Ramos (cell line): ENCODE measurements at regions not wholly inside any gene's neighbourhood (a gene's known extent, or its start where the extent isn't known, plus 50 kb on each side); places are given as distances from the start of the nearest gene placed in this dataset.

Experiments
- in situ Hi-C: fragments of 300-500 bp; cut with MboI; formaldehyde crosslinking; loops from one replicate; pipeline ENCODE4 v1.14.3; 2022; ENCODE audit warnings: low sequenced_read_pairs; ENCODE audit not compliant: unreplicated experiment

GRCh38 chr10:78513986-78514385, 480.3 kb downstream of the RPS24 start:
- in situ Hi-C loops: no loop called here

- in situ Hi-C loops: no loop called here
Measured at GRCh38 chr10:78514459-78514858, 480.8 kb downstream of the RPS24 start.

- in situ Hi-C loops: no loop called here
Measured at GRCh38 chr10:78515038-78515872, 481.6 kb downstream of the RPS24 start.

- in situ Hi-C loops: no loop called here
Measured at GRCh38 chr10:78515873-78516153, 482.1 kb downstream of the RPS24 start.

GRCh38 chr10:78516236-78516635, 482.6 kb downstream of the RPS24 start:
- in situ Hi-C loops: no loop called here

- in situ Hi-C loops: no loop called here
Measured at GRCh38 chr10:78516756-78517155, 483.1 kb downstream of the RPS24 start.

- in situ Hi-C loops: no loop called here
Measured at GRCh38 chr10:78518224-78518623, 484.6 kb downstream of the RPS24 start.

- in situ Hi-C loops: no loop called here
Measured at GRCh38 chr10:78520737-78521430, 487.2 kb downstream of the RPS24 start.

- in situ Hi-C loops: no loop called here
Measured at GRCh38 chr10:78523453-78523852, 489.8 kb downstream of the RPS24 start.

GRCh38 chr10:78524342-78524741, 490.7 kb downstream of the RPS24 start:
- in situ Hi-C loops: no loop called here

GRCh38 chr10:78524941-78525340, 491.3 kb downstream of the RPS24 start:
- in situ Hi-C loops: no loop called here

GRCh38 chr10:78526347-78526746, 492.7 kb downstream of the RPS24 start:
- in situ Hi-C loops: no loop called here

- in situ Hi-C loops: no loop called here
Measured at GRCh38 chr10:78527296-78527695, 493.6 kb downstream of the RPS24 start.

GRCh38 chr10:78528749-78529204, 495.1 kb downstream of the RPS24 start:
- in situ Hi-C loops: no loop called here

- in situ Hi-C loops: no loop called here
Measured at GRCh38 chr10:78529262-78529661, 495.6 kb downstream of the RPS24 start.

GRCh38 chr10:78531088-78531487, 497.4 kb downstream of the RPS24 start:
- in situ Hi-C loops: no loop called here

- in situ Hi-C loops: no loop called here
Measured at GRCh38 chr10:78532480-78533042, 498.9 kb downstream of the RPS24 start.

GRCh38 chr10:78533098-78533497, 499.4 kb downstream of the RPS24 start:
- in situ Hi-C loops: no loop called here

GRCh38 chr10:78533776-78534175, 500.1 kb downstream of the RPS24 start:
- in situ Hi-C loops: no loop called here

- in situ Hi-C loops: no loop called here
Measured at GRCh38 chr10:78535716-78536218, 502.1 kb downstream of the RPS24 start.

- in situ Hi-C loops: no loop called here
Measured at GRCh38 chr10:78537018-78537417, 503.4 kb downstream of the RPS24 start.
